Panc1 (cell line): ENCODE measurements at regions not wholly inside any gene's neighbourhood (a gene's known extent, or its start where the extent isn't known, plus 50 kb on each side); places are given as distances from the start of the nearest gene placed in this dataset.

Experiments
- SIN3A ChIP-seq: IDR thresholded peaks from 2 replicates; pipeline ENCODE4 v1.6.1; 2012; ENCODE audit warnings: low read depth, mild to moderate bottlenecking, low read length, moderate library complexity, borderline replicate concordance; ENCODE audit not compliant: insufficient read depth
- TCF7L2 ChIP-seq: IDR thresholded peaks from 2 replicates; pipeline ENCODE4 v1.6.1; 2011; ENCODE audit warnings: mild to moderate bottlenecking, low read depth, low read length, inconsistent platforms
- TF ChIP-seq, protein P1 (sequence below): fragments of 450-650 bp; IDR thresholded peaks from 2 replicates; pipeline ENCODE4 v1.5.1; 2017; ENCODE audit warnings: mild to moderate bottlenecking
- TF ChIP-seq, protein P2 (sequence below), 2 experiments: IDR thresholded peaks; 2 replicates each; pipeline ENCODE4 v1.6.1; 2011 to 2012; ENCODE audit warnings: low read depth in 2 of 2, control low read depth in 1 of 2, low read length in 1 of 2, mild to moderate bottlenecking in 1 of 2, moderate library complexity in 1 of 2; ENCODE audit not compliant: insufficient read depth in 1 of 2

GRCh38 chr12:131610891-131611290 is 100.0 kb upstream of the SFSWAP start:
- TF ChIP-seq SIN3A (no peak), TCF7L2 (no peak)
- TF ChIP-seq, protein P1, sequence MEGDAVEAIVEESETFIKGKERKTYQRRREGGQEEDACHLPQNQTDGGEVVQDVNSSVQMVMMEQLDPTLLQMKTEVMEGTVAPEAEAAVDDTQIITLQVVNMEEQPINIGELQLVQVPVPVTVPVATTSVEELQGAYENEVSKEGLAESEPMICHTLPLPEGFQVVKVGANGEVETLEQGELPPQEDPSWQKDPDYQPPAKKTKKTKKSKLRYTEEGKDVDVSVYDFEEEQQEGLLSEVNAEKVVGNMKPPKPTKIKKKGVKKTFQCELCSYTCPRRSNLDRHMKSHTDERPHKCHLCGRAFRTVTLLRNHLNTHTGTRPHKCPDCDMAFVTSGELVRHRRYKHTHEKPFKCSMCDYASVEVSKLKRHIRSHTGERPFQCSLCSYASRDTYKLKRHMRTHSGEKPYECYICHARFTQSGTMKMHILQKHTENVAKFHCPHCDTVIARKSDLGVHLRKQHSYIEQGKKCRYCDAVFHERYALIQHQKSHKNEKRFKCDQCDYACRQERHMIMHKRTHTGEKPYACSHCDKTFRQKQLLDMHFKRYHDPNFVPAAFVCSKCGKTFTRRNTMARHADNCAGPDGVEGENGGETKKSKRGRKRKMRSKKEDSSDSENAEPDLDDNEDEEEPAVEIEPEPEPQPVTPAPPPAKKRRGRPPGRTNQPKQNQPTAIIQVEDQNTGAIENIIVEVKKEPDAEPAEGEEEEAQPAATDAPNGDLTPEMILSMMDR: no peak
- TF ChIP-seq, protein P2, sequence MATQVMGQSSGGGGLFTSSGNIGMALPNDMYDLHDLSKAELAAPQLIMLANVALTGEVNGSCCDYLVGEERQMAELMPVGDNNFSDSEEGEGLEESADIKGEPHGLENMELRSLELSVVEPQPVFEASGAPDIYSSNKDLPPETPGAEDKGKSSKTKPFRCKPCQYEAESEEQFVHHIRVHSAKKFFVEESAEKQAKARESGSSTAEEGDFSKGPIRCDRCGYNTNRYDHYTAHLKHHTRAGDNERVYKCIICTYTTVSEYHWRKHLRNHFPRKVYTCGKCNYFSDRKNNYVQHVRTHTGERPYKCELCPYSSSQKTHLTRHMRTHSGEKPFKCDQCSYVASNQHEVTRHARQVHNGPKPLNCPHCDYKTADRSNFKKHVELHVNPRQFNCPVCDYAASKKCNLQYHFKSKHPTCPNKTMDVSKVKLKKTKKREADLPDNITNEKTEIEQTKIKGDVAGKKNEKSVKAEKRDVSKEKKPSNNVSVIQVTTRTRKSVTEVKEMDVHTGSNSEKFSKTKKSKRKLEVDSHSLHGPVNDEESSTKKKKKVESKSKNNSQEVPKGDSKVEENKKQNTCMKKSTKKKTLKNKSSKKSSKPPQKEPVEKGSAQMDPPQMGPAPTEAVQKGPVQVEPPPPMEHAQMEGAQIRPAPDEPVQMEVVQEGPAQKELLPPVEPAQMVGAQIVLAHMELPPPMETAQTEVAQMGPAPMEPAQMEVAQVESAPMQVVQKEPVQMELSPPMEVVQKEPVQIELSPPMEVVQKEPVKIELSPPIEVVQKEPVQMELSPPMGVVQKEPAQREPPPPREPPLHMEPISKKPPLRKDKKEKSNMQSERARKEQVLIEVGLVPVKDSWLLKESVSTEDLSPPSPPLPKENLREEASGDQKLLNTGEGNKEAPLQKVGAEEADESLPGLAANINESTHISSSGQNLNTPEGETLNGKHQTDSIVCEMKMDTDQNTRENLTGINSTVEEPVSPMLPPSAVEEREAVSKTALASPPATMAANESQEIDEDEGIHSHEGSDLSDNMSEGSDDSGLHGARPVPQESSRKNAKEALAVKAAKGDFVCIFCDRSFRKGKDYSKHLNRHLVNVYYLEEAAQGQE (IDR thresholded peaks at IDR 0.05; ENCODE audit: insufficient read depth in 1 of 2, low read depth in 2 of 2, low read length in 1 of 2): no peak
